Uterus (tissue), 2 donors: ENCODE measurements at regions not wholly inside any gene's neighbourhood (a gene's known extent, or its start where the extent isn't known, plus 50 kb on each side); places are given as distances from the start of the nearest gene placed in this dataset.

Experiments used
- CTCF ChIP-seq, 4 experiments: fragments of 200-600 bp in 2 of 4; fragments of 450-650 bp in 2 of 4; sonication (generic) in 2 of 4; IDR thresholded peaks; one replicate each; pipeline ENCODE4 v1.5.1; 2016 to 2019; ENCODE audit warnings: antibody characterized with exemption in 4 of 4, mild to moderate bottlenecking in 2 of 4, moderate library complexity in 1 of 4
- POLR2A ChIP-seq, 2 donors: fragments of 450-650 bp; IDR thresholded peaks; one replicate each; pipeline ENCODE4 v1.6.1; 2016; ENCODE audit warnings: antibody characterized with exemption in 2 of 2, mild to moderate bottlenecking in 1 of 2, moderate library complexity in 1 of 2

- no peak for TF ChIP-seq CTCF (IDR thresholded peaks at IDR 0.05)
- TF ChIP-seq POLR2A (IDR thresholded peaks at IDR 0.05) = no peak
Measured at GRCh38 chr7:101686030-101686429, 56.9 kb upstream of the MYL10 start.
